Neural progenitor cell (in vitro differentiated cells): ENCODE measurements at regions not wholly inside any gene's neighbourhood (a gene's known extent, or its start where the extent isn't known, plus 50 kb on each side); places are given as distances from the start of the nearest gene placed in this dataset.

ENCODE experiments used
- DNase-seq: peaks from one replicate; pipeline ENCODE4 v3.0.0-alpha.2; 2016; ENCODE audit warnings: low spot score
- H2AFZ ChIP-seq: fragments of 200-600 bp; sonication (generic); replicated peaks from 2 replicates; pipeline ENCODE4 v1.6.1; 2016; ENCODE audit warnings: antibody characterized with exemption
- H3F3A ChIP-seq: fragments of 200-600 bp; sonication (generic); 2 replicates; pipeline ENCODE4 v1.6.1; 2016; ENCODE audit warnings: antibody characterized with exemption, low read depth
- H3K27ac ChIP-seq: fragments of 200-600 bp; sonication (generic); 2 replicates; pipeline ENCODE4 v1.5.1; 2016; ENCODE audit warnings: mild to moderate bottlenecking
- H3K27me3 ChIP-seq: fragments of 200-600 bp; sonication (generic); 2 replicates; pipeline ENCODE4 v1.6.1; 2016; ENCODE audit warnings: mild to moderate bottlenecking, moderate library complexity
- H3K36me3 ChIP-seq: fragments of 200-600 bp; sonication (generic); 2 replicates; pipeline ENCODE4 v1.5.1; 2016
- H3K4me1 ChIP-seq: fragments of 200-600 bp; sonication (generic); 2 replicates; pipeline ENCODE4 v1.6.1; 2016; ENCODE audit warnings: mixed run types
- H3K4me2 ChIP-seq: fragments of 200-600 bp; sonication (generic); 2 replicates; pipeline ENCODE4 v1.6.1; 2016
- H3K4me3 ChIP-seq: fragments of 200-600 bp; sonication (generic); 2 replicates; pipeline ENCODE4 v1.5.1; 2016
- H3K79me2 ChIP-seq: fragments of 200-600 bp; sonication (generic); 2 replicates; pipeline ENCODE4 v1.6.1; 2016; ENCODE audit warnings: low read depth
- H3K9ac ChIP-seq: fragments of 200-600 bp; sonication (generic); 2 replicates; pipeline ENCODE4 v1.6.1; 2016
- H3K9me3 ChIP-seq: fragments of 200-600 bp; sonication (generic); 2 replicates; pipeline ENCODE4 v1.5.1; 2016; ENCODE audit warnings: low read depth
- H4K20me1 ChIP-seq: fragments of 200-600 bp; sonication (generic); 2 replicates; pipeline ENCODE4 v1.6.1; 2016; ENCODE audit warnings: low read depth
- H3K27ac Mint-ChIP-seq: 3 replicates; pipeline ENCODE4 v1.8.0; 2021; ENCODE audit warnings: mixed read lengths
- H3K27me3 Mint-ChIP-seq: 2 replicates; pipeline ENCODE4 v1.8.0; 2022; ENCODE audit warnings: low read depth, mild to moderate bottlenecking, inconsistent platforms, moderate library complexity, mixed read lengths; ENCODE audit not compliant: insufficient read depth
- H3K36me3 Mint-ChIP-seq: 3 replicates; pipeline ENCODE4 v1.8.0; 2021; ENCODE audit warnings: mixed read lengths
- H3K4me1 Mint-ChIP-seq: 3 replicates; pipeline ENCODE4 v1.8.0; 2021; ENCODE audit warnings: mixed read lengths
- H3K4me3 Mint-ChIP-seq: 3 replicates; pipeline ENCODE4 v1.8.0; 2021; ENCODE audit warnings: mild to moderate bottlenecking, moderate library complexity, mixed read lengths
- H3K9me3 Mint-ChIP-seq: 3 replicates; pipeline ENCODE4 v1.8.0; 2020; ENCODE audit warnings: mixed read lengths
- CTCF ChIP-seq: fragments of 200-600 bp; sonication (generic); IDR thresholded peaks from 2 replicates; pipeline ENCODE4 v1.5.1; 2017; ENCODE audit warnings: antibody characterized with exemption, mild to moderate bottlenecking
- EZH2 ChIP-seq: fragments of 200-600 bp; sonication (generic); IDR thresholded peaks from 2 replicates; pipeline ENCODE4 v1.6.1; 2017; ENCODE audit warnings: antibody characterized with exemption, mild to moderate bottlenecking, moderate library complexity
- EZH2phosphoT487 ChIP-seq: fragments of 200-600 bp; sonication (generic); IDR thresholded peaks from 2 replicates; pipeline ENCODE4 v1.6.1; 2017; ENCODE audit warnings: antibody characterized with exemption

DNA sequence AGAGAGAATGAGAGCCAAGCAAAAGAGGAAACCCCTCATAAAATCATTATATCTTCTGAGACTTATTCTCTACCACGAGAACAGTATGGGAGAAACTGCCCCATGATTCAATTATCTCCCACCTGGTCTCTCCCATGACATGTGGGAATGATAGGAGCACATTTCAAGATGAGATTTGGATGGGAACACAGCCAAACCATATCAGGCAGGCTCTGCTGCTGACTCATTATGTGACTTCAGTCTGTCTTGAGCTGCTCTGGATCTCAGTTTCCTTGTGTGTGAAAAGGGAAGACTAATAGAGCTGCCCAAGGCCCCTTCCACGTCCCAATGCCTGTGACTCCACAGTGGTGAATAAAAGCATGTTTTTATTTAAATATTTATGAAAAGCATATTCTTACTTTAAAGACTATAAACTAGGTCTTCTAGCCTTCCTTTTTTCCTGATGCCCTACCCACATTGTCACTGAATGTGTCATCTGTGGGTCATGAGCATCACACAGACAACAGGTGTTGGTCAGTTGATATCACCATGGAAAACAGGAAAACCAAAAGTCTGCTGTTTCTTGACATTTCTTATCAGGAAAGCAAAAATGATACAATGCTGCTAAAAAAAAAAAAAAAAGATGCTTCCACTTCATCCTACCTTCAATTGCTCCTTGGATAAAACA is 96.0 kb upstream of the PPP2R3A start:
- Histone ChIP-seq H3K4me1 (no peaks in the 10 kb centered on the region), H4K20me1 (no peaks in the 10 kb centered on the region), H3K36me3 (no peaks in the 10 kb centered on the region), H3K9ac (no peak overlapping the region), H3K27me3 (no peaks in the 10 kb centered on the region), H2AFZ (no peak overlapping the region), H3K27ac (no peak overlapping the region), H3F3A (no peaks in the 10 kb centered on the region), H3K4me3 (no peak overlapping the region), H3K9me3 (peaks cover 7% of the 10 kb centered on the region), H3K79me2 (no peaks in the 10 kb centered on the region), H3K4me2 (no peak overlapping the region)
- DNase-seq: no peak
- no peak overlapping the region for H3K27ac Mint-ChIP-seq
- peaks cover 7% of the 10 kb centered on the region for H3K27me3 Mint-ChIP-seq
- no peak overlapping the region for H3K4me3 Mint-ChIP-seq
- H3K4me1 Mint-ChIP-seq: no peaks in the 10 kb centered on the region
- H3K9me3 Mint-ChIP-seq: peaks cover 10% of the 10 kb centered on the region
- H3K36me3 Mint-ChIP-seq: no peaks in the 10 kb centered on the region
- TF ChIP-seq EZH2 (no peak), CTCF (no peak)

GRCh38 chr3:135871311-135871710 is 94.2 kb upstream of the PPP2R3A start:
- Histone ChIP-seq H2AFZ (no peak overlapping the region), H3K9me3 (peaks cover 7% of the 10 kb centered on the region), H3K9ac (no peak overlapping the region), H3K4me2 (no peak overlapping the region), H4K20me1 (no peaks in the 10 kb centered on the region), H3K36me3 (no peaks in the 10 kb centered on the region), H3K27ac (no peak overlapping the region), H3F3A (no peaks in the 10 kb centered on the region), H3K4me3 (no peak overlapping the region), H3K27me3 (no peaks in the 10 kb centered on the region), H3K79me2 (no peaks in the 10 kb centered on the region), H3K4me1 (no peaks in the 10 kb centered on the region)
- TF ChIP-seq EZH2 (no peak), CTCF (no peak), EZH2phosphoT487 (no peak)
- H3K4me1 Mint-ChIP-seq: no peaks in the 10 kb centered on the region
- no peak overlapping the region for H3K27ac Mint-ChIP-seq
- peaks cover 12% of the 10 kb centered on the region for H3K9me3 Mint-ChIP-seq
- H3K27me3 Mint-ChIP-seq: peaks cover 7% of the 10 kb centered on the region
- no peak overlapping the region for H3K4me3 Mint-ChIP-seq
- H3K36me3 Mint-ChIP-seq: no peaks in the 10 kb centered on the region
- no peak for DNase-seq

DNA sequence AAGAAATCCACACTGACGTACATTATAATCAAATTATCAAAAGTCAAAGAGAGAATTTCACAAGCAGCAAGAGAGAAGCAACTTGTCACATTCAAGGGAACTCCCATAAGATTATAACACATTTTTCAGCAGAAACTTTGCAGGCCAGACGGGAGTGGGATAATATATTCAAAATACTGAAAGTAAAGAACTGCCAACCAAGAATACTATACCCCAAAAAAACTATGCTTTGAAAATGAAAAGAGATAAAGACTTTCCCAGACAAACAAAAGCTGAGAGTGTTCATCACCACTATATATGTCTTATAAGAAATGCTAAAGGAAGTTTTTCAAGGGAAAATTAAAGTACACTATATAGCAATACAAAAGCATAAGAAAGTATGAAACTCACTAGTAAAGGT is 91.5 kb upstream of the PPP2R3A start:
- H3K9ac ChIP-seq: no peak overlapping the region
- H3K4me1 ChIP-seq: no peaks in the 10 kb centered on the region
- peaks cover 7% of the 10 kb centered on the region for H3K9me3 ChIP-seq
- DNase-seq: no peak
- Mint-ChIP-seq H3K27me3 (peaks cover 3% of the 10 kb centered on the region), H3K36me3 (no peaks in the 10 kb centered on the region), H3K4me3 (no peak overlapping the region), H3K4me1 (no peaks in the 10 kb centered on the region), H3K27ac (no peak overlapping the region), H3K9me3 (peaks cover 23% of the 10 kb centered on the region)
- H3K36me3 ChIP-seq: no peaks in the 10 kb centered on the region
- no peaks in the 10 kb centered on the region for H4K20me1 ChIP-seq
- no peak overlapping the region for H2AFZ ChIP-seq
- H3K4me3 ChIP-seq: no peak overlapping the region
- TF ChIP-seq CTCF (no peak), EZH2phosphoT487 (no peak), EZH2 (no peak)
- H3K4me2 ChIP-seq: no peak overlapping the region
- H3K27ac ChIP-seq: no peak overlapping the region
- no peaks in the 10 kb centered on the region for H3K27me3 ChIP-seq
- no peaks in the 10 kb centered on the region for H3K79me2 ChIP-seq
- H3F3A ChIP-seq: no peaks in the 10 kb centered on the region
